A673 (cell line): ENCODE measurements at regions not wholly inside any gene's neighbourhood (a gene's known extent, or its start where the extent isn't known, plus 50 kb on each side); places are given as distances from the start of the nearest gene placed in this dataset.
"Not testable (repeated sequence)": the region's sequence is repeated elsewhere in the genome, so short reads cannot be mapped to it uniquely, and the experiment has no call there.

Experiments
- BruUV-seq: library from RNA; stranded (reverse); fragments of 400-500 nt; replicated peaks from 2 replicates; lab custom pipeline; 2021; lab: Mats Ljungman, UMichigan
- CTCF ChIA-PET: fragments of 300-600 bp; sonication (Branson Sonifier 250); formaldehyde crosslinking; loops from one replicate; lab custom pipeline; 2022; ENCODE audit warnings: antibody characterized with exemption; lab: Charles Lee
- POLR2A ChIA-PET: fragments of 300-600 bp; sonication (Branson Sonifier 250); formaldehyde crosslinking; loops from one replicate; lab custom pipeline; 2022; ENCODE audit warnings: antibody characterized with exemption; ENCODE audit not compliant: low non-redundant PET; lab: Charles Lee
- DNase-seq: peaks from one replicate; pipeline ENCODE4 v3.0.0-alpha.2; 2015; ENCODE audit warnings: low spot score
- H3K27ac ChIP-seq: fragments of 200-600 bp; sonication (generic); 2 replicates; pipeline ENCODE4 v1.5.1; 2016; ENCODE audit warnings: mixed run types, low read depth, mild to moderate bottlenecking, mixed read lengths, antibody characterized with exemption, low read length; ENCODE audit not compliant: poor library complexity, severe bottlenecking
- H3K27me3 ChIP-seq: fragments of 200-600 bp; sonication (generic); replicated peaks from 2 replicates; pipeline ENCODE4 v1.6.1; 2017; ENCODE audit warnings: mixed run types, low read depth, mild to moderate bottlenecking, mixed read lengths, antibody characterized with exemption, low read length; ENCODE audit not compliant: insufficient read depth, poor library complexity
- H3K36me3 ChIP-seq: fragments of 200-600 bp; sonication (generic); 2 replicates; pipeline ENCODE4 v1.6.1; 2016; ENCODE audit warnings: mixed run types, mild to moderate bottlenecking, mixed read lengths, antibody characterized with exemption, low read length; ENCODE audit not compliant: insufficient read depth, poor library complexity, severe bottlenecking
- H3K4me1 ChIP-seq: fragments of 200-600 bp; sonication (generic); 2 replicates; pipeline ENCODE4 v1.6.1; 2017; ENCODE audit warnings: mixed run types, mild to moderate bottlenecking, mixed read lengths, antibody characterized with exemption, low read length; ENCODE audit not compliant: insufficient read depth, poor library complexity, severe bottlenecking
- H3K4me3 ChIP-seq: fragments of 200-600 bp; sonication (generic); 2 replicates; pipeline ENCODE4 v1.5.1; 2016; ENCODE audit warnings: low read depth, mixed run types, mild to moderate bottlenecking, mixed read lengths, low read length; ENCODE audit not compliant: poor library complexity, severe bottlenecking
- H3K9me3 ChIP-seq: fragments of 200-600 bp; sonication (generic); 2 replicates; pipeline ENCODE4 v1.6.1; 2016; ENCODE audit warnings: mixed run types, low read depth, mild to moderate bottlenecking, mixed read lengths, antibody characterized with exemption, low read length; ENCODE audit not compliant: poor library complexity, severe bottlenecking
- CTCF ChIP-seq: fragments of 300-800, 200-600 bp; sonication (generic); conservative IDR thresholded peaks from 2 replicates; pipeline ENCODE4 v1.5.1; 2017; ENCODE audit warnings: low read depth, mild to moderate bottlenecking, antibody characterized with exemption, low read length, moderate library complexity, mixed read lengths
- EZH2 ChIP-seq: fragments of 200-600 bp; sonication (generic); IDR thresholded peaks from 2 replicates; pipeline ENCODE4 v1.6.1; 2017; ENCODE audit warnings: borderline replicate concordance, low read depth, mild to moderate bottlenecking, mixed read lengths, antibody characterized with exemption, low read length; ENCODE audit not compliant: poor library complexity, severe bottlenecking
- intact Hi-C: fragments of 100-400 bp; cut with micrococcal nuclease; formaldehyde crosslinking; loops from one replicate; pipeline ENCODE4 v1.10.0; 2022; ENCODE audit not compliant: unreplicated experiment

GRCh38 chr4:26206999-26207398, 113.8 kb upstream of the RBPJ start:
- BruUV-seq: no TSS peak
- POLR2A ChIA-PET: no interaction called here
- H3K27ac ChIP-seq: no peak overlapping the region

GRCh38 chr4:26207631-26208030, 113.2 kb upstream of the RBPJ start:
- Histone ChIP-seq H3K27ac (no peak overlapping the region), H3K9me3 (no peaks in the 10 kb centered on the region), H3K27me3 (peaks cover 61% of the 10 kb centered on the region), H3K36me3 (no peaks in the 10 kb centered on the region), H3K4me3 (no peak overlapping the region), H3K4me1 (no peaks in the 10 kb centered on the region)
- intact Hi-C loops: no loop called here
- no TSS peak for BruUV-seq
- ChIA-PET CTCF (no interaction called here), POLR2A (no interaction called here)
- DNase-seq: no peak
- TF ChIP-seq CTCF: no peak
- no peak for TF ChIP-seq EZH2

More at GRCh38 chr4:26206999-26207398, 113.8 kb upstream of the RBPJ start:
- no peak for DNase-seq
- CTCF ChIA-PET: no interaction called here
- TF ChIP-seq EZH2: no peak
- Histone ChIP-seq H3K4me1 (no peaks in the 10 kb centered on the region), H3K9me3 (no peaks in the 10 kb centered on the region), H3K27me3 (peaks cover 59% of the 10 kb centered on the region), H3K4me3 (no peak overlapping the region), H3K36me3 (no peaks in the 10 kb centered on the region)
- intact Hi-C loops: no loop called here

- intact Hi-C loops: no loop called here
- H3K27me3 ChIP-seq: peaks cover 68% of the 10 kb centered on the region
- no peak for DNase-seq
- H3K4me1 ChIP-seq: no peaks in the 10 kb centered on the region
- no peak overlapping the region for H3K27ac ChIP-seq
- no TSS peak for BruUV-seq
- H3K9me3 ChIP-seq: no peaks in the 10 kb centered on the region
- TF ChIP-seq EZH2 (no peak), CTCF (no peak)
- H3K4me3 ChIP-seq: no peak overlapping the region
- ChIA-PET CTCF (no interaction called here), POLR2A (no interaction called here)
- no peaks in the 10 kb centered on the region for H3K36me3 ChIP-seq
Measured at GRCh38 chr4:26208237-26208994, 112.4 kb upstream of the RBPJ start.

GRCh38 chr4:26209378-26209777, 111.4 kb upstream of the RBPJ start:
- peaks cover 75% of the 10 kb centered on the region for H3K27me3 ChIP-seq
- BruUV-seq, H3K27ac ChIP-seq, DNase-seq, intact Hi-C loops, H3K4me3 ChIP-seq, POLR2A ChIA-PET, H3K9me3 ChIP-seq, H3K36me3 ChIP-seq, CTCF ChIA-PET, H3K4me1 ChIP-seq: not testable (repeated sequence)
